HUES6 (cell line): ENCODE measurements at regions not wholly inside any gene's neighbourhood (a gene's known extent, or its start where the extent isn't known, plus 50 kb on each side); places are given as distances from the start of the nearest gene placed in this dataset.

Experiments
- H3K27ac ChIP-seq: 2 replicates; pipeline ENCODE4 v1.7.0; 2013; ENCODE audit warnings: low read depth, mild to moderate bottlenecking, low read length, inconsistent platforms
- H3K27me3 ChIP-seq: 2 replicates; pipeline ENCODE4 v1.6.1; 2013; ENCODE audit warnings: low read length; ENCODE audit not compliant: control insufficient read depth, insufficient read depth
- H3K36me3 ChIP-seq: 2 replicates; pipeline ENCODE4 v1.6.1; 2013; ENCODE audit warnings: low read length; ENCODE audit not compliant: control insufficient read depth, insufficient read depth
- H3K4me1 ChIP-seq: 2 replicates; pipeline ENCODE4 v1.6.1; 2013; ENCODE audit warnings: low read length; ENCODE audit not compliant: control insufficient read depth, insufficient read depth
- H3K4me3 ChIP-seq: 2 replicates; pipeline ENCODE4 v1.5.1; 2013; ENCODE audit warnings: low read depth, low read length
- H3K9ac ChIP-seq: one replicate; pipeline ENCODE4 v1.6.1; 2013; ENCODE audit warnings: mild to moderate bottlenecking, low read length
- H3K9me3 ChIP-seq: 2 replicates; pipeline ENCODE4 v1.6.1; 2013; ENCODE audit warnings: low read depth, low read length; ENCODE audit not compliant: control insufficient read depth, insufficient read depth

DNA sequence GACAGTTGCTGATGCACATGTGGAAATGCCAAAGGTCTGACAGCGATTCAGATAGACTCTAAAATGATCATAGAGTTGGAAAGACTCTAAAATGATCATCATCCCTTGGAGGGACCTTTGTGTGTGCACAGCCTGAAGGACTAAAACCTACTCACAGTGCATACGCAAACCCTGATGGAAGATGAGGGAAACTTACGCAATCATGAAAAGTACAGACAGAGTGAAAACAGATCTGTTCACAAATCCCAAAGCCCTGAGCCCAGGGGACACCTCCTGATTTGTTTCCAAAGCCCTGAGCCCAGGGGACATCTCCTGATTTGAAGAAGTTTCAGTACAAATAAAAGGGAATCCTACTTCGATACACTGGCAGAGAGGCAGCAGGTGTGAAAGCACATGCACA, 79.3 kb upstream of the PROX1 start:
- H3K27me3 ChIP-seq: no peaks in the 10 kb centered on the region
- no peak overlapping the region for H3K4me3 ChIP-seq
- no peaks in the 10 kb centered on the region for H3K4me1 ChIP-seq
- H3K9me3 ChIP-seq: no peaks in the 10 kb centered on the region
- H3K27ac ChIP-seq: no peak overlapping the region
- H3K36me3 ChIP-seq: no peaks in the 10 kb centered on the region
- no peak overlapping the region for H3K9ac ChIP-seq

DNA sequence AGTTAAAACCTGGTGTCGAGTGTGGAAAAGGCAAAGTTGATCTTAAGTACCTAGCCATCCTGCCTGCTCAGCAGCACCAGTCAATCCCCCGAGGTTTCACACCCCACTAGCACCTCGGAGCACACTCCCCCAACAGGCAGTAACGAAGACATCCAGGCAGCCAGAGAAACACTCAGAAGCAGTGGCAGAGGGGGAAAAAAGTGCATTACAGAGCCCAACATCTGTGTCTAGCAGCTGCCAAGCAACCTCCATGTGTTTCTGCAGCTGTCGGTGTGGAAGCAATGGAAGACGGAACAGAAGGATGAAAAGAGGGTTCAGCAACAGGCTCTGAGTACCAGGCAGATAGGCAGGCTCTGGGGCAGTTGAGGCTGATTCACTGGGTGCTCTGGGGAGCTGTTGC, 73.4 kb upstream of the PROX1 start:
- Histone ChIP-seq H3K36me3 (no peaks in the 10 kb centered on the region), H3K4me1 (no peaks in the 10 kb centered on the region), H3K9ac (no peak overlapping the region), H3K27me3 (no peaks in the 10 kb centered on the region), H3K4me3 (no peak overlapping the region), H3K27ac (no peak overlapping the region), H3K9me3 (no peaks in the 10 kb centered on the region)

DNA sequence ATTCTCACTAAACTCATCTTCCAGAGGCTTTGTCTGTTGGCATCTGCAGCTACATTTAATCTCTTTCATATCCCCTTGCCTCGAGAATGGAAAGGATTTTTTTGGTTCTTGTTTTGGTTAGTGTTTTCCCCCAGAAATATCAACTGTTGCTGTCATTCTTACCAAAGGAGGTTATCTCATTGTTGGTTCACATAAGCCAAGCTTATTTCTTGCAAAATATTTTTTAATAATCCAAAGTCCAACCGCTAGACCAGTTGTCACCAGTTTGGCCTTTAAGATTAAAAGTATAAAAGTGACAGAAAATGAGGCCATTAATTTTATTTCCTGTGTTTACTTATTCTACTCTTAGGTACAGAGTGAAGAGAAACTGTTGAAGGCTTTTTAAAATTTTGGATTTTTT, 66.5 kb upstream of the PROX1 start:
- Histone ChIP-seq H3K4me3 (no peak overlapping the region), H3K4me1 (no peaks in the 10 kb centered on the region), H3K36me3 (no peaks in the 10 kb centered on the region), H3K9me3 (no peaks in the 10 kb centered on the region), H3K27me3 (no peaks in the 10 kb centered on the region), H3K27ac (no peak overlapping the region), H3K9ac (no peak overlapping the region)

DNA sequence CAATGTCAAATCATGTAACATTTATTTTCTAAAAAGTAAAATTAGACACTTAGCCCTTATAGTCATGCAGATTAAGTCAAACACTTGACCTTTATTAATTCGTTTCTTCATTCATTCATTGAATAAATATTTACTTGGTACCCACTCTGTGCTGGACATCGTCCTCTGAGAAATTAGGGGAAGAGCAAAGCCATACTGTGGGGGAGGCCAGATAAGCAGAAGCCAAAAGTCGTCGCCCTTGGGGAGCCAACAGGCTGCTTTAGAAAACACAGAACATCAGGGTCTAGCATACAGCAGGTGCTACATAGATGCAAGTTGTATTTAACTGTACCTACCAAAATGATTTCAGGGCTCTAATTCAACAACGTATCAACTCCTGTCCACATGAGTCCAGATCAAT, 66.1 kb upstream of the PROX1 start:
- Histone ChIP-seq H3K9ac (no peak overlapping the region), H3K27me3 (no peaks in the 10 kb centered on the region), H3K36me3 (no peaks in the 10 kb centered on the region), H3K4me1 (no peaks in the 10 kb centered on the region), H3K4me3 (no peak overlapping the region), H3K27ac (no peak overlapping the region), H3K9me3 (no peaks in the 10 kb centered on the region)

DNA sequence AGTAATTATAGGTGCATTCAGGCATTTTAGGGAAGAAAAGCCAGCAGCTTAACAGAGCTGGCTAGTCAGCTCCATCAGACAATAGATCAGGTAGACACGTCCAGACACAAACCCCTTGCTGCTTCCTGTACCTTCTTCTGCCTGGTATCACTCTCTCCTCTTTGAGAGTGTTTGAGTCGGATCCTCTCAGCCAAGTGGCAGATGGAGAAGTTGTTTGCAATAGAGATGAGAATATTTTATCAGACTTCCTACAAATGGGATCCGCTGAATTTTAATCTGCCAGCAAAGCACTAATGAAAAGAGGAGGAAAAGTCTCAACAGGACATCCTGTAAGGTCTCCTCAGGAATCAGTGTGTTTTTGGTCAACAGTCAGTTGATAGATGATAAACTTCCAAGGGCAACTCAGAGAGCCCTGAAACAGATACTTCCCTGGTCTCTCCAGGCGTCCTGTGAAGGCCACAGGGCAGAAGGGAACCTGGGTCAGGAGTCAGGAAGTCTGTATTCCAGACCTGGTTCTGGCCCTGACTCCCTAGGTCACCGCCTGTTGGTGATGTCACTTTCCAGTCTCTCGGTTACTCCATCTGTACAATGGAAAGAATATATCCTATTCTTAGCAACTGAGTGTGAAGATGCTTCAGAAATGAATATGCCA, 62.1 kb upstream of the PROX1 start:
- no peak overlapping the region for H3K27ac ChIP-seq

DNA sequence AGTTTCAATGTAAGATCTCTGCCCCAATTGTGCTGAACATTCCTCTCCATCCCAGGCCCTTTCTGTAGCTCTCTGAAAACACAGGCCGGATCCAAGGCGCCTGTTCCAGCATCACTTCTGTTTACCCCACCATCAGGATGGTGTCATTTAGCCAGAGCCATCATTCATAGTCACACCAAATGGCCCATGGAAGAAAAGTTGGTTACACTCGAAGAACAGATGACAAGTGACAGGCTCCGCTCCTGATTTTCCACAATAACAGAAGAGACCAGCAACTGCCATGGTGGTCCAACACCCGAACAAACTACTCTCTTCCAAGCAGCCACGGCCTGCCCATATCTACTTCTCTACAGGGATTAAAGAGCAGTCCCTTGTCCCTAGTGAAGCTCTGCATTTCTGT, 59.9 kb upstream of the PROX1 start:
- H3K36me3 ChIP-seq: no peaks in the 10 kb centered on the region
- H3K4me1 ChIP-seq: no peaks in the 10 kb centered on the region
- H3K9ac ChIP-seq: no peak overlapping the region
- no peaks in the 10 kb centered on the region for H3K9me3 ChIP-seq
- no peak overlapping the region for H3K4me3 ChIP-seq
- no peak overlapping the region for H3K27ac ChIP-seq
- H3K27me3 ChIP-seq: no peaks in the 10 kb centered on the region

More for the DNA sequence above, 62.1 kb upstream of the PROX1 start:
- Histone ChIP-seq H3K36me3 (no peaks in the 10 kb centered on the region), H3K4me3 (no peak overlapping the region), H3K4me1 (no peaks in the 10 kb centered on the region), H3K9ac (no peak overlapping the region), H3K9me3 (no peaks in the 10 kb centered on the region), H3K27me3 (no peaks in the 10 kb centered on the region)

DNA sequence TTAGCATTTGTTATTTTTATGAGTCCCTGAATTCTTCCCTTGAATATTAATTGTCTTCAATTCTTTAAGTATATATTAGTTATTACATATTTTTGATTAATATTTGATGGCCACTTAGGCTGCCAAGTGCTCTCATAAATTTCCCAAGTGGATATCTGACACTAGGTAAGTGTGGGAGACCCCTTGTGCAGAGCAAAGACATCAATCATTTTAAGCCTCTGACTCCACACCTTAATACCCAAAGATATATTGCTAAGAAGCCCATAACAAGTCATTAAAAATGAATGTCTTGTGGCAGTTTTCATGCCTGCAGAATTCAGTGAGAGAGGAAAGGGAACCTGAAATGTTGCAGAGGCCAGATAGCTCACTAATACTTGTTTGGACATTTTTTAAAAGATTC, 58.4 kb upstream of the PROX1 start:
- H3K4me3 ChIP-seq: no peak overlapping the region
- H3K27me3 ChIP-seq: no peaks in the 10 kb centered on the region
- no peaks in the 10 kb centered on the region for H3K9me3 ChIP-seq
- H3K4me1 ChIP-seq: no peaks in the 10 kb centered on the region
- no peak overlapping the region for H3K9ac ChIP-seq
- no peak overlapping the region for H3K27ac ChIP-seq
- no peaks in the 10 kb centered on the region for H3K36me3 ChIP-seq

DNA sequence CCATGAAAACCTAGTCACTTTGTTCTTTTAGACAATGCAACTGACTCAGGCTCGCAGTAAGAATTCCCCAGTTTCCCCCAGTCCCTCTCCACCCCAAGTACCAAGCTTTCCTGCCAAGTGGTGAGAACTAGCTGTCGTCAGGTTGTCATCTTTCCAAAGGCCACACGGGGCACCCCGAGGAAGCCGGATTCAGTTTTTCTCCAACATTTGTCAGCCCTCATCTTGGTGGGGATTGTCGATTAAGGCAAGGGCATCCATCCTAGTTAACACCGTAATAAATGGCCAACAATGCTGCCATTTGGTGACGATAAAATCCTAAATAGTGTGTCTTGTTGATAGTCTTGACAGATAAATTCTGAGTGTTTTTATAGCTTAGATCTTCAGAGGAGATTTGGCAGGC, 55.9 kb upstream of the PROX1 start:
- Histone ChIP-seq H3K36me3 (no peaks in the 10 kb centered on the region), H3K9me3 (no peaks in the 10 kb centered on the region), H3K4me1 (no peaks in the 10 kb centered on the region), H3K27ac (no peak overlapping the region), H3K4me3 (no peak overlapping the region), H3K27me3 (no peaks in the 10 kb centered on the region), H3K9ac (no peak overlapping the region)

DNA sequence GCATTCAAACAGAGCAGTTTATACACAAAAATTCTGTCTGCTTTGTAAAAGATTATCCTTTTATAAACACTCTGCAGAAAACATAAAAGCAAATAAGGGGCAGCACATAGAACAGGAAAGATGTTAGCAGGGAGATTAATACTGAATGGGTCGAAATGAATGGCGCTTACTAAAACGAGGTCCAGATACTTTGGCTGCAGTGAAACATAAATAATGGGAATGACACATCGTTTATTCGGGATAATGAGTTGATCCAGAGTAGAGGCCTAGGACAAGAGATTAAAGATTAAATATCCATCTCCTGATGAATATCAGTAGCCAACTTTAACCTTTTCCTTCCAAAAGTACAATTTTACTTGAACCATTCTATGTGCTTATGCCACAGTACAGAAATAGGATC, 54.4 kb upstream of the PROX1 start:
- H3K27ac ChIP-seq: no peak overlapping the region
- H3K4me3 ChIP-seq: no peak overlapping the region
- no peaks in the 10 kb centered on the region for H3K4me1 ChIP-seq
- H3K36me3 ChIP-seq: no peaks in the 10 kb centered on the region
- H3K27me3 ChIP-seq: no peaks in the 10 kb centered on the region
- H3K9me3 ChIP-seq: no peaks in the 10 kb centered on the region
- H3K9ac ChIP-seq: no peak overlapping the region

DNA sequence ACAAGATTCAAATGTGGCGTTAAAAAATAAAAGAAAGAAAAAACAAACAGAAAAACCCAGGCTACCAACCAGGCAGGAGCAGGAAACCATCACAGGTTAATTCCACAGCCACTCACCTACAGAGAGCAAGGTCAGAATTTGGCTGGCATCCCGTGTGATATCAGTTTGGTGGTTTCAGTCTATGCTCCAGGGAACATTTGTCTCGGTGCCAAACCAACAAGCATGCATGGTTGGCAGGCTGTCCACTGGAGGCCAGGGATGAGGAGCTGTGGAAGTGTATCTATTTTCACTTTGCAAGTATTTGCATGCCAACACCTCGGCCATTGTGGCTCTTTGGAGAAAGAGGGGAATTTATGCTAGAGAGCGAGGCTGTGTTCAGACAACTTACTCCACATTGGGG, 53.1 kb upstream of the PROX1 start:
- no peak overlapping the region for H3K4me3 ChIP-seq
- H3K27ac ChIP-seq: no peak overlapping the region
- H3K9me3 ChIP-seq: peaks cover 2% of the 10 kb centered on the region; the same call in 1 of the 2 replicates
- H3K4me1 ChIP-seq: no peaks in the 10 kb centered on the region
- no peak overlapping the region for H3K9ac ChIP-seq
- H3K36me3 ChIP-seq: no peaks in the 10 kb centered on the region
- no peaks in the 10 kb centered on the region for H3K27me3 ChIP-seq

DNA sequence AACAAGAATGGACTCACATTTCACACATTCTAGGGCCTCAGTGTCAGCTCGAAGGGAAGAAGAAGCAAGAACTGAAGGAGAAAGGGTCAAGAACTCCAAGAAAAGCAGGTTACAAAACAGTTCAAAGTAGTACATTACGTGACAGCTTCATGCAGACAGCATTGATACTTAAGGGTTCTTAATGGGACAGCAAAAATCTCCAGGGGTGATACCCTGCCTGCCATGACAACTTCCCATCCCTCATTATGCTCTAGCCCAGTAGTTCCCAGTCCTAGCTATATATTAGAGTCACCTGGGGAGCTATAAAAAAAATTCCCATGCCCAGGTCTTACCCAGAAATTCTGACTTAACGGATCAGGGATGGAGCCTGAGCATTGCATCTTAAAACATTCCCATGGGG, 51.2 kb upstream of the PROX1 start:
- Histone ChIP-seq H3K4me3 (no peak overlapping the region), H3K9me3 (peaks cover 2% of the 10 kb centered on the region; the same call in 1 of the 2 replicates), H3K4me1 (no peaks in the 10 kb centered on the region), H3K9ac (no peak overlapping the region), H3K27ac (no peak overlapping the region), H3K27me3 (no peaks in the 10 kb centered on the region), H3K36me3 (no peaks in the 10 kb centered on the region)
